ENCODE measurements at regions not wholly inside any gene's neighbourhood (a gene's known extent, or its start where the extent isn't known, plus 50 kb on each side); places are given as distances from the start of the nearest gene placed in this dataset.

DNA sequence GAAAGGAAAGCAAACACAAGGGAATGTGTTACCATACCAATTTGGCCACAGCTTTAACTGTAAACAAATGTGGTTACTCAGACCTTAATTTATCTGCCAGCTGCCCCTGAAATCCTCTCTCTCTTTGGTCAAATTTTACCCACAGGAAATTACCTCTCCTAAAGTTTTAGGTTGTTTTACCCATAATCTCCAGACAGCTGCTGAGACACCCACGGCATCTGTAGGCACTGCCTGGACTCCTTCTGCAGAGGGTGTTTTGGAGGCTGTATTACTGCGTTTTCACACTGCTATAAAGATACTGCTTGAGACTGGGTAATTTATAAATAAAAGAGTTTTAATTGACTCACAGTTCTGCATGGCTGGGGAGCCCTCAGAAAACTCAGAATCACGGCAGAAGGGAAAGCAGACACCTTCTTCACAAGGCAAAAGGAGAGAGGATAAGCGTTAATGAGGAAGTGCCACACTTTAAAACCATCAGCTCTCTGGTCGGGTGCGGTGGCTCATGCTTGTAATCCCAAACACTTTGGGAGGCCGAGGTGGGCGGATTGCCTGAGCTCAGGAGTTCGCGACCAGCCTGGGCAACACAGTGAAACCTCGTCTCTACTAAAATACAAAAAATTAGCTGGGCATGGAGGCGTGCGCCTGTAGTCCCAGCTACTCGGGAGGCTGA lies 677.5 kb upstream of the FSHR start:
- Histone ChIP-seq H3K79me1 (ENCODE audit: low read length) (no peaks in the 10 kb centered on the region), H3K4ac (ENCODE audit: low read depth, low read length) (no peak overlapping the region), H3K27ac (ENCODE audit: low read depth, low read length) (no peak overlapping the region), H3K23ac (ENCODE audit: low read length) (no peak overlapping the region), H4K91ac (ENCODE audit: low read depth, low read length) (no peak overlapping the region), H2AFZ (ENCODE audit: insufficient read depth, low read length, poor library complexity) (no peak overlapping the region), H3K9me3 (ENCODE audit: insufficient read depth, low read depth, low read length) (no peaks in the 10 kb centered on the region), H3K14ac (ENCODE audit: low read length) (no peak overlapping the region), H3K79me2 (ENCODE audit: control insufficient read depth, insufficient read depth, low read length, poor library complexity) (no peaks in the 10 kb centered on the region), H4K12ac (ENCODE audit: low read depth, low read length) (no peak overlapping the region), H4K8ac (ENCODE audit: low read depth, low read length) (no peak overlapping the region), H2AK5ac (ENCODE audit: low read length) (no peak overlapping the region), H3K18ac (ENCODE audit: low read length) (no peak overlapping the region), H3K4me2 (ENCODE audit: low read length) (no peak overlapping the region), H3K27me3 (ENCODE audit: insufficient read depth, low read length) (no peaks in the 10 kb centered on the region), H3K36me3 (ENCODE audit: control insufficient read depth in 1 of 2, insufficient read depth in 2 of 2, low read length in 2 of 2) (no peaks in the 10 kb centered on the region), H3K4me1 (ENCODE audit: control insufficient read depth in 1 of 2, insufficient read depth in 2 of 2, low read length in 2 of 2) (peaks cover 0 to 4% of the 10 kb centered on the region in 2 experiments), H3K9ac (ENCODE audit: low read length) (no peak overlapping the region), H2BK120ac (ENCODE audit: insufficient read depth, low read length, poor library complexity) (no peak overlapping the region), H2BK12ac (ENCODE audit: low read length) (no peak overlapping the region), H3K4me3 (ENCODE audit: low read depth, low read length) (no peak overlapping the region), H2BK5ac (ENCODE audit: low read depth, low read length, poor library complexity) (no peak overlapping the region)
- no CpG with 5 or more reads among the region's 14 CpGs for WGBS (ENCODE audit: extremely low coverage, insufficient coverage, insufficient read length)
- no peak for DNase-seq

DNA sequence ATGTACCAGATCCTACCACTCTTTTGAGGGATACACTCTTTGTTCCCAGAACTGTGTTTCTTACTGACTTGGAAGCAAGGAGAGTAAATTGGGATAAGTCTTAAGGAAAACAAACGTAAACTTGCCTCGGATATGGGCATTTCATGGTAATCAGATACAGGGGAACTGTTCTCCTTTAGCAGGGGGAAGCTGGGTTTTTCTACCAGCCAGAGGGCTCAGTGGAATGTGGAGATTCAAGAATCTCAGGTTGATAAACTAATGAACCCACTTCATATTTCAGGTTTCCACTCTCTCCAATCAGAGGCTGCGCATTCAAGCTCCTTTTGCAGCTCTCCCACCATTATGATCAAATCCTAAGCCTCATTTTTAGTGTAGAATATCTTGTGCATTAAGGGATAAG lies 676.5 kb upstream of the FSHR start:
- Histone ChIP-seq H3K9me3 (ENCODE audit: insufficient read depth, low read depth, low read length) (no peaks in the 10 kb centered on the region), H3K79me2 (ENCODE audit: control insufficient read depth, insufficient read depth, low read length, poor library complexity) (no peaks in the 10 kb centered on the region), H2AFZ (ENCODE audit: insufficient read depth, low read length, poor library complexity) (no peak overlapping the region), H2BK120ac (ENCODE audit: insufficient read depth, low read length, poor library complexity) (no peak overlapping the region), H3K27me3 (ENCODE audit: insufficient read depth, low read length) (no peaks in the 10 kb centered on the region), H3K79me1 (ENCODE audit: low read length) (no peaks in the 10 kb centered on the region), H3K14ac (ENCODE audit: low read length) (no peak overlapping the region), H3K9ac (ENCODE audit: low read length) (no peak overlapping the region), H3K4me1 (ENCODE audit: control insufficient read depth in 1 of 2, insufficient read depth in 2 of 2, low read length in 2 of 2) (peaks cover 0 to 4% of the 10 kb centered on the region in 2 experiments), H3K27ac (ENCODE audit: low read depth, low read length) (no peak overlapping the region), H2AK5ac (ENCODE audit: low read length) (no peak overlapping the region), H3K23ac (ENCODE audit: low read length) (no peak overlapping the region), H3K18ac (ENCODE audit: low read length) (no peak overlapping the region), H3K36me3 (ENCODE audit: control insufficient read depth in 1 of 2, insufficient read depth in 2 of 2, low read length in 2 of 2) (no peaks in the 10 kb centered on the region), H3K4me3 (ENCODE audit: low read depth, low read length) (no peak overlapping the region), H2BK5ac (ENCODE audit: low read depth, low read length, poor library complexity) (no peak overlapping the region), H4K8ac (ENCODE audit: low read depth, low read length) (no peak overlapping the region), H4K91ac (ENCODE audit: low read depth, low read length) (no peak overlapping the region), H3K4me2 (ENCODE audit: low read length) (no peak overlapping the region), H4K12ac (ENCODE audit: low read depth, low read length) (no peak overlapping the region), H2BK12ac (ENCODE audit: low read length) (no peak overlapping the region), H3K4ac (ENCODE audit: low read depth, low read length) (no peak overlapping the region)
- DNase-seq, result no peak
- WGBS (ENCODE audit: extremely low coverage, insufficient coverage, insufficient read length), result no CpG with 5 or more reads among the region's 3 CpGs

DNA sequence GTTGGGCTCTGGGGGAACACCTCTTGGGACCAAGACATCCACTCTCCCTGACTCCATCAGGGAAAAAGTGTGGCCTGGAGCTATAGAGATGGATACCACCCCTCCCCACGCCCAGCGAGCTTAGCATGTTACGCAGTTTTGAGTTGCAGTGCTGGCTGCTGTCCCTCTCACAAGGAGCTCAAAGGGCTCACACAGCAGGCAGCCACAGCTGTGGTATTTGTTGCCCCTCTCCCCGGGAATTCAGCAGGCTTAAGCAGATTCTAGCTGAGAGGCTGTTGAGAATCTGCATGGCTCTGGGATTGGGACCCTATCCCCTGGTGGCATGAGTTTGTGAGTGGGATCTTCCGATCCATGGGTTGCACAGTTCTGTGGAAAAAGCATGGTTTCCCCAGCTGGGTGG lies 673.1 kb upstream of the FSHR start:
- H3K14ac ChIP-seq (ENCODE audit: low read length), result no peak overlapping the region

DNA sequence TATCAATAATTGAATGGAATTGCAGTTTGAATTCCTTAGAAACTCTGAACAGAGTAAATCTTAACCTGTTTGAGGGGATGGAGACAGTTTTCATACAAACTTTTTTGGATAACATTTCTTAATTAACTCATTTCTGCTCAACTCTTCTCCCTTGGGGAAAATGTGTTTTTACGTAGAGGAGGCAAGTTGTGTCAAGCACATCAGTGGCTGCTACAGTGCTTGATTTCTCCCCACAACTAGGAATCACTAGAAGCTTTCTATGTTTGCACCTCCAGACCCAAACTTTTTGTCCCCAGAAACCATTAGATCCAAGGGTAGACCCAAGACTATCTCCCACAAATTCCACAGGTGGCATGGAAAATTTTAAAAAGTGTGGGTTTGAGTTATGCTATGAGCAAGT lies 658.9 kb upstream of the FSHR start:
- Histone ChIP-seq H3K36me3 (ENCODE audit: control insufficient read depth in 1 of 2, insufficient read depth in 2 of 2, low read length in 2 of 2) (no peaks in the 10 kb centered on the region), H3K79me1 (ENCODE audit: low read length) (no peaks in the 10 kb centered on the region), H3K18ac (ENCODE audit: low read length) (no peak overlapping the region), H3K27ac (ENCODE audit: low read depth, low read length) (no peak overlapping the region), H2BK5ac (ENCODE audit: low read depth, low read length, poor library complexity) (no peak overlapping the region), H3K9me3 (ENCODE audit: insufficient read depth, low read depth, low read length) (no peaks in the 10 kb centered on the region), H2BK12ac (ENCODE audit: low read length) (no peak overlapping the region), H4K91ac (ENCODE audit: low read depth, low read length) (no peak overlapping the region), H3K4me3 (ENCODE audit: low read depth, low read length) (no peak overlapping the region), H3K27me3 (ENCODE audit: insufficient read depth, low read length) (no peaks in the 10 kb centered on the region), H3K4me2 (ENCODE audit: low read length) (no peak overlapping the region), H2BK120ac (ENCODE audit: insufficient read depth, low read length, poor library complexity) (no peak overlapping the region), H3K79me2 (ENCODE audit: control insufficient read depth, insufficient read depth, low read length, poor library complexity) (no peaks in the 10 kb centered on the region), H3K14ac (ENCODE audit: low read length) (no peak overlapping the region), H2AK5ac (ENCODE audit: low read length) (no peak overlapping the region), H2AFZ (ENCODE audit: insufficient read depth, low read length, poor library complexity) (no peak overlapping the region), H4K8ac (ENCODE audit: low read depth, low read length) (no peak overlapping the region), H4K12ac (ENCODE audit: low read depth, low read length) (no peak overlapping the region), H3K4me1 (ENCODE audit: control insufficient read depth in 1 of 2, insufficient read depth in 2 of 2, low read length in 2 of 2) (no peaks in the 10 kb centered on the region), H3K4ac (ENCODE audit: low read depth, low read length) (no peak overlapping the region), H3K23ac (ENCODE audit: low read length) (no peak overlapping the region), H3K9ac (ENCODE audit: low read length) (no peak overlapping the region)
- WGBS (ENCODE audit: extremely low coverage, insufficient coverage, insufficient read length), result no CpG with 5 or more reads among the region's 1 CpG
- DNase-seq, result no peak

More for the DNA sequence above, 673.1 kb upstream of the FSHR start:
- H2AK5ac ChIP-seq (ENCODE audit: low read length), result no peak overlapping the region
- no peaks in the 10 kb centered on the region for H3K36me3 ChIP-seq (ENCODE audit: control insufficient read depth in 1 of 2, insufficient read depth in 2 of 2, low read length in 2 of 2)
- no peak overlapping the region for H3K9ac ChIP-seq (ENCODE audit: low read length)
- H3K4ac ChIP-seq (ENCODE audit: low read depth, low read length), result no peak overlapping the region
- H3K23ac ChIP-seq (ENCODE audit: low read length), result no peak overlapping the region
- H3K27me3 ChIP-seq (ENCODE audit: insufficient read depth, low read length), result no peaks in the 10 kb centered on the region
- H3K9me3 ChIP-seq (ENCODE audit: insufficient read depth, low read depth, low read length), result no peaks in the 10 kb centered on the region
- no peaks in the 10 kb centered on the region for H3K79me2 ChIP-seq (ENCODE audit: control insufficient read depth, insufficient read depth, low read length, poor library complexity)
- no peak overlapping the region for H3K27ac ChIP-seq (ENCODE audit: low read depth, low read length)
- no peak overlapping the region for H2BK120ac ChIP-seq (ENCODE audit: insufficient read depth, low read length, poor library complexity)
- no peak overlapping the region for H4K12ac ChIP-seq (ENCODE audit: low read depth, low read length)
- no peak overlapping the region for H2AFZ ChIP-seq (ENCODE audit: insufficient read depth, low read length, poor library complexity)
- H3K18ac ChIP-seq (ENCODE audit: low read length), result no peak overlapping the region
- H2BK12ac ChIP-seq (ENCODE audit: low read length), result no peak overlapping the region
- no peak overlapping the region for H4K91ac ChIP-seq (ENCODE audit: low read depth, low read length)
- H4K8ac ChIP-seq (ENCODE audit: low read depth, low read length), result no peak overlapping the region
- H3K4me2 ChIP-seq (ENCODE audit: low read length), result no peak overlapping the region
- peaks cover 0 to under 1% of the 10 kb centered on the region in 2 experiments for H3K4me1 ChIP-seq (ENCODE audit: control insufficient read depth in 1 of 2, insufficient read depth in 2 of 2, low read length in 2 of 2)
- no CpG with 5 or more reads among the region's 5 CpGs for WGBS (ENCODE audit: extremely low coverage, insufficient coverage, insufficient read length)
- no peak overlapping the region for H2BK5ac ChIP-seq (ENCODE audit: low read depth, low read length, poor library complexity)
- DNase-seq, result no peak
- H3K4me3 ChIP-seq (ENCODE audit: low read depth, low read length), result no peak overlapping the region
- H3K79me1 ChIP-seq (ENCODE audit: low read length), result no peaks in the 10 kb centered on the region

All from trophoblast cell (in vitro differentiated cells and primary cell).